ENCODE measurements at regions not wholly inside any gene's neighbourhood (a gene's known extent, or its start where the extent isn't known, plus 50 kb on each side); places are given as distances from the start of the nearest gene placed in this dataset.
"Not testable (repeated sequence)": the region's sequence is repeated elsewhere in the genome, so short reads cannot be mapped to it uniquely, and the experiment has no call there.

- DNase-seq (ENCODE audit: low read depth, low spot score): no peak
Measured at GRCh38 chr13:71382285-71382684, 484.7 kb downstream of the DACH1 start.

- DNase-seq (ENCODE audit: low read depth, low spot score): no peak
Measured at GRCh38 chr13:71380191-71380590, 486.8 kb downstream of the DACH1 start.

- DNase-seq (ENCODE audit: low read depth, low spot score): peak; percentile 55
Measured at GRCh38 chr13:71378961-71379905, 487.8 kb downstream of the DACH1 start.

- peak; percentile 1 for DNase-seq (ENCODE audit: low read depth, low spot score)
Measured at GRCh38 chr13:71374471-71375049, 492.4 kb downstream of the DACH1 start.

GRCh38 chr13:71368336-71368735, 498.7 kb downstream of the DACH1 start:
- DNase-seq (ENCODE audit: low read depth, low spot score): no peak

GRCh38 chr13:71360041-71360440, 507.0 kb downstream of the DACH1 start:
- DNase-seq (ENCODE audit: low read depth, low spot score): peak; percentile 5

- no peak for DNase-seq (ENCODE audit: low read depth, low spot score)
Measured at GRCh38 chr13:71359641-71360040, 507.4 kb downstream of the DACH1 start.

- DNase-seq (ENCODE audit: low read depth, low spot score): no peak
Measured at GRCh38 chr13:71358218-71358617, 508.8 kb downstream of the DACH1 start.

GRCh38 chr13:71355010-71355409, 512.0 kb downstream of the DACH1 start:
- no peak for DNase-seq (ENCODE audit: low read depth, low spot score)

- no peak for DNase-seq (ENCODE audit: low read depth, low spot score)
Measured at GRCh38 chr13:71350886-71351285, 516.1 kb downstream of the DACH1 start.

GRCh38 chr13:71345856-71346255, 521.1 kb downstream of the DACH1 start:
- DNase-seq (ENCODE audit: low read depth, low spot score): not testable (repeated sequence)

GRCh38 chr13:71339736-71340135, 527.3 kb downstream of the DACH1 start:
- no peak for DNase-seq (ENCODE audit: low read depth, low spot score)

GRCh38 chr13:71339005-71339404, 528.0 kb downstream of the DACH1 start:
- DNase-seq (ENCODE audit: low read depth, low spot score): no peak

- DNase-seq (ENCODE audit: low read depth, low spot score): no peak
Measured at GRCh38 chr13:71338070-71338469, 528.9 kb downstream of the DACH1 start.

- no peak for DNase-seq (ENCODE audit: low read depth, low spot score)
Measured at GRCh38 chr13:71327266-71327665, 539.7 kb downstream of the DACH1 start.

- no peak for DNase-seq (ENCODE audit: low read depth, low spot score)
Measured at GRCh38 chr13:71325556-71325955, 541.4 kb downstream of the DACH1 start.

- DNase-seq (ENCODE audit: low read depth, low spot score): no peak
Measured at GRCh38 chr13:71323266-71323665, 543.7 kb downstream of the DACH1 start.

GRCh38 chr13:71320452-71320851, 546.6 kb downstream of the DACH1 start:
- peak; percentile 1 for DNase-seq (ENCODE audit: low read depth, low spot score)

GRCh38 chr13:71316792-71317363, 550.1 kb downstream of the DACH1 start:
- no peak for DNase-seq (ENCODE audit: low read depth, low spot score)

GRCh38 chr13:71312923-71313322, 554.1 kb downstream of the DACH1 start:
- DNase-seq (ENCODE audit: low read depth, low spot score): no peak

- DNase-seq (ENCODE audit: low read depth, low spot score): no peak
Measured at GRCh38 chr13:71309905-71310304, 557.1 kb downstream of the DACH1 start.

GRCh38 chr13:71306821-71307220, 560.2 kb downstream of the DACH1 start:
- no peak for DNase-seq (ENCODE audit: low read depth, low spot score)

- DNase-seq (ENCODE audit: low read depth, low spot score): no peak
Measured at GRCh38 chr13:71304861-71305260, 562.1 kb downstream of the DACH1 start.
